GM23338 (cell line): ENCODE measurements at regions not wholly inside any gene's neighbourhood (a gene's known extent, or its start where the extent isn't known, plus 50 kb on each side); places are given as distances from the start of the nearest gene placed in this dataset.

Experiments used
- ATAC-seq: fragments of 200-7000 bp; cut with Tn5 transposase; 3 replicates; pipeline ENCODE4 v1.9.1; 2020
- DNase-seq: peaks from one replicate; pipeline ENCODE4 v3.0.0-alpha.2; 2015; ENCODE audit warnings: low spot score
- H2AFZ ChIP-seq: fragments of 200-600 bp; sonication (generic); 2 replicates; pipeline ENCODE4 v1.8.0; 2016; ENCODE audit warnings: antibody characterized with exemption, mild to moderate bottlenecking, moderate library complexity
- H3F3A ChIP-seq: fragments of 200-600 bp; sonication (generic); replicated peaks from 2 replicates; pipeline ENCODE4 v1.8.0; 2017; ENCODE audit warnings: antibody characterized with exemption, mixed run types, low read depth
- H3K27ac ChIP-seq: fragments of 200-600 bp; sonication (generic); 2 replicates; pipeline ENCODE4 v1.6.1; 2016; ENCODE audit warnings: low read depth
- H3K27me3 ChIP-seq: fragments of 200-600 bp; sonication (generic); 2 replicates; pipeline ENCODE4 v1.8.0; 2016; ENCODE audit warnings: mild to moderate bottlenecking, mixed run types, moderate library complexity; ENCODE audit not compliant: insufficient read depth
- H3K36me3 ChIP-seq: fragments of 200-600 bp; sonication (generic); 2 replicates; pipeline ENCODE4 v1.8.0; 2016; ENCODE audit warnings: mild to moderate bottlenecking; ENCODE audit not compliant: insufficient read depth
- H3K4me1 ChIP-seq: fragments of 200-600 bp; sonication (generic); 2 replicates; pipeline ENCODE4 v1.8.0; 2016; ENCODE audit warnings: mild to moderate bottlenecking, moderate library complexity; ENCODE audit not compliant: insufficient read depth
- H3K4me2 ChIP-seq: fragments of 200-600 bp; sonication (generic); 2 replicates; pipeline ENCODE4 v1.7.1; 2017; ENCODE audit warnings: mixed run types
- H3K4me3 ChIP-seq: fragments of 200-600 bp; sonication (generic); 2 replicates; pipeline ENCODE4 v1.6.1; 2016; ENCODE audit warnings: mixed run types
- H3K79me2 ChIP-seq: fragments of 200-600 bp; sonication (generic); replicated peaks from 2 replicates; pipeline ENCODE4 v1.8.0; 2017; ENCODE audit warnings: mild to moderate bottlenecking; ENCODE audit not compliant: insufficient read depth
- H3K9me2 ChIP-seq: fragments of 200-600 bp; sonication (generic); 2 replicates; pipeline ENCODE4 v1.8.0; 2017; ENCODE audit not compliant: insufficient read depth
- H4K20me1 ChIP-seq: fragments of 200-600 bp; sonication (generic); replicated peaks from 2 replicates; pipeline ENCODE4 v1.8.0; 2017; ENCODE audit warnings: mild to moderate bottlenecking; ENCODE audit not compliant: insufficient read depth
- H3K27ac Mint-ChIP-seq: 2 replicates; pipeline ENCODE4 v1.8.0; 2020; ENCODE audit warnings: inconsistent platforms, mild to moderate bottlenecking, moderate library complexity, mixed read lengths
- H3K27me3 Mint-ChIP-seq: 3 replicates; pipeline ENCODE4 v1.8.0; 2022; ENCODE audit warnings: low read depth, mild to moderate bottlenecking, moderate library complexity, mixed read lengths, inconsistent platforms; ENCODE audit not compliant: insufficient read depth, poor library complexity
- H3K36me3 Mint-ChIP-seq: 3 replicates; pipeline ENCODE4 v1.8.0; 2021; ENCODE audit warnings: low read depth, mild to moderate bottlenecking, inconsistent platforms, moderate library complexity, mixed read lengths
- H3K4me1 Mint-ChIP-seq: 3 replicates; pipeline ENCODE4 v1.8.0; 2020; ENCODE audit warnings: mild to moderate bottlenecking, inconsistent platforms, mixed read lengths
- H3K4me3 Mint-ChIP-seq: 3 replicates; pipeline ENCODE4 v1.8.0; 2021; ENCODE audit warnings: moderate library complexity, mild to moderate bottlenecking, inconsistent platforms, mixed read lengths
- H3K9me3 Mint-ChIP-seq: 3 replicates; pipeline ENCODE4 v1.8.0; 2020; ENCODE audit warnings: moderate library complexity, mild to moderate bottlenecking, inconsistent platforms, mixed read lengths
- EZH2phosphoT487 ChIP-seq: fragments of 200-600 bp; sonication (generic); IDR thresholded peaks from one replicate; pipeline ENCODE4 v1.8.1; 2018; ENCODE audit warnings: antibody characterized with exemption; ENCODE audit not compliant: unreplicated experiment
- JUNB ChIP-seq: IDR thresholded peaks from one replicate; pipeline ENCODE4 v1.6.1; 2016; ENCODE audit warnings: antibody characterized with exemption; ENCODE audit not compliant: unreplicated experiment
- NANOG ChIP-seq: IDR thresholded peaks from 2 replicates; pipeline ENCODE4 v1.6.1; 2016; ENCODE audit warnings: antibody characterized with exemption, borderline replicate concordance
- POLR2AphosphoS5 ChIP-seq: IDR thresholded peaks from 2 replicates; pipeline ENCODE4 v1.6.1; 2016; ENCODE audit warnings: antibody characterized with exemption, low read depth
- ZNF114 ChIP-seq: fragments of 250-450 bp; sonication (Bioruptor Pico); IDR thresholded peaks from 2 replicates; pipeline ENCODE4 v1.5.0; 2020; ENCODE audit warnings: mild to moderate bottlenecking, moderate library complexity
- ZNF331 ChIP-seq: fragments of 250-450 bp; sonication (Bioruptor Pico); IDR thresholded peaks from 2 replicates; pipeline ENCODE4 v1.5.0; 2020; ENCODE audit warnings: low read depth, mild to moderate bottlenecking, moderate library complexity
- TF ChIP-seq, protein P1 (sequence below): IDR thresholded peaks from one replicate; pipeline ENCODE4 v1.6.1; 2018; ENCODE audit warnings: antibody characterized with exemption; ENCODE audit not compliant: unreplicated experiment
- TF ChIP-seq, protein P2 (sequence below), 2 experiments: fragments of 200-600 bp in 1 of 2; sonication (generic) in 1 of 2; conservative IDR thresholded peaks; 2 replicates each; pipeline versions ENCODE4 v1.5.1 to v1.6.1; 2016 to 2017; ENCODE audit warnings: antibody characterized with exemption in 2 of 2, low read depth in 2 of 2, mild to moderate bottlenecking in 2 of 2, moderate library complexity in 1 of 2
- TF ChIP-seq, protein P3 (sequence below): IDR thresholded peaks from 2 replicates; pipeline ENCODE4 v1.6.1; 2016; ENCODE audit warnings: antibody characterized with exemption
- TF ChIP-seq, protein P4 (sequence below): fragments of 250-450 bp; sonication (Bioruptor Pico); IDR thresholded peaks from 2 replicates; pipeline ENCODE4 v1.5.0; 2020; ENCODE audit warnings: mild to moderate bottlenecking, moderate library complexity

DNA sequence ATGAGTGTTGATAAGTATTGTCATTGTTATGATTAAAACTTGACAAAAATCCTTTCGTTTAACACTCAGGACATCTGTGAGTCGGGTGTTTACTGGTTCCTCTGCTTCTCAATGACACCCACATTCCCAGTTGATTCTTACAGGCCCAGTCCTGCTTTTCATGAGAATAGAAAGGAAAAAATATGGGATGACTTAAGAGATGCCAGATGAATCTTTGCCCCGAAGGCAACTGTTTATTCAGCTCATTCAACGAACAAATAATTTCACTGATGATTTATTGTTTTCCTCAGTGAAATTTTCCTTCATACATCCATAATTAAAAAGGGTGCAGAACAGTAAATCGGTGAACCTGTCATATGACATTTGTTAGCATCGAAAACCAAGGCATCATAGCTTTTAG, 452.4 kb upstream of the WWC1 start:
- no peak for DNase-seq
- Mint-ChIP-seq H3K9me3 (no peaks in the 10 kb centered on the region), H3K36me3 (no peaks in the 10 kb centered on the region), H3K27ac (peak overlapping the region; percentile 20; the same call in 1 of the 2 replicates), H3K27me3 (no peaks in the 10 kb centered on the region), H3K4me3 (no peak overlapping the region), H3K4me1 (peaks cover 26% of the 10 kb centered on the region)
- no peaks in the 10 kb centered on the region for H4K20me1 ChIP-seq
- no peak overlapping the region for H2AFZ ChIP-seq
- H3K4me2 ChIP-seq, result peak overlapping the region; percentile 16; the same call in 1 of the 2 replicates
- no peaks in the 10 kb centered on the region; the same call in 1 of the 2 replicates for H3K9me2 ChIP-seq
- H3K79me2 ChIP-seq, result no peaks in the 10 kb centered on the region
- H3K27me3 ChIP-seq, result no peaks in the 10 kb centered on the region
- H3F3A ChIP-seq, result no peaks in the 10 kb centered on the region
- TF ChIP-seq POLR2AphosphoS5 (no peak), NANOG (no peak), EZH2phosphoT487 (no peak), ZNF114 (CRISPR knock-in tag) (no peak), ZNF331 (CRISPR knock-in tag) (no peak), JUNB (no peak)
- TF ChIP-seq, protein P1, sequence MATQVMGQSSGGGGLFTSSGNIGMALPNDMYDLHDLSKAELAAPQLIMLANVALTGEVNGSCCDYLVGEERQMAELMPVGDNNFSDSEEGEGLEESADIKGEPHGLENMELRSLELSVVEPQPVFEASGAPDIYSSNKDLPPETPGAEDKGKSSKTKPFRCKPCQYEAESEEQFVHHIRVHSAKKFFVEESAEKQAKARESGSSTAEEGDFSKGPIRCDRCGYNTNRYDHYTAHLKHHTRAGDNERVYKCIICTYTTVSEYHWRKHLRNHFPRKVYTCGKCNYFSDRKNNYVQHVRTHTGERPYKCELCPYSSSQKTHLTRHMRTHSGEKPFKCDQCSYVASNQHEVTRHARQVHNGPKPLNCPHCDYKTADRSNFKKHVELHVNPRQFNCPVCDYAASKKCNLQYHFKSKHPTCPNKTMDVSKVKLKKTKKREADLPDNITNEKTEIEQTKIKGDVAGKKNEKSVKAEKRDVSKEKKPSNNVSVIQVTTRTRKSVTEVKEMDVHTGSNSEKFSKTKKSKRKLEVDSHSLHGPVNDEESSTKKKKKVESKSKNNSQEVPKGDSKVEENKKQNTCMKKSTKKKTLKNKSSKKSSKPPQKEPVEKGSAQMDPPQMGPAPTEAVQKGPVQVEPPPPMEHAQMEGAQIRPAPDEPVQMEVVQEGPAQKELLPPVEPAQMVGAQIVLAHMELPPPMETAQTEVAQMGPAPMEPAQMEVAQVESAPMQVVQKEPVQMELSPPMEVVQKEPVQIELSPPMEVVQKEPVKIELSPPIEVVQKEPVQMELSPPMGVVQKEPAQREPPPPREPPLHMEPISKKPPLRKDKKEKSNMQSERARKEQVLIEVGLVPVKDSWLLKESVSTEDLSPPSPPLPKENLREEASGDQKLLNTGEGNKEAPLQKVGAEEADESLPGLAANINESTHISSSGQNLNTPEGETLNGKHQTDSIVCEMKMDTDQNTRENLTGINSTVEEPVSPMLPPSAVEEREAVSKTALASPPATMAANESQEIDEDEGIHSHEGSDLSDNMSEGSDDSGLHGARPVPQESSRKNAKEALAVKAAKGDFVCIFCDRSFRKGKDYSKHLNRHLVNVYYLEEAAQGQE, result no peak
- TF ChIP-seq, protein P2, sequence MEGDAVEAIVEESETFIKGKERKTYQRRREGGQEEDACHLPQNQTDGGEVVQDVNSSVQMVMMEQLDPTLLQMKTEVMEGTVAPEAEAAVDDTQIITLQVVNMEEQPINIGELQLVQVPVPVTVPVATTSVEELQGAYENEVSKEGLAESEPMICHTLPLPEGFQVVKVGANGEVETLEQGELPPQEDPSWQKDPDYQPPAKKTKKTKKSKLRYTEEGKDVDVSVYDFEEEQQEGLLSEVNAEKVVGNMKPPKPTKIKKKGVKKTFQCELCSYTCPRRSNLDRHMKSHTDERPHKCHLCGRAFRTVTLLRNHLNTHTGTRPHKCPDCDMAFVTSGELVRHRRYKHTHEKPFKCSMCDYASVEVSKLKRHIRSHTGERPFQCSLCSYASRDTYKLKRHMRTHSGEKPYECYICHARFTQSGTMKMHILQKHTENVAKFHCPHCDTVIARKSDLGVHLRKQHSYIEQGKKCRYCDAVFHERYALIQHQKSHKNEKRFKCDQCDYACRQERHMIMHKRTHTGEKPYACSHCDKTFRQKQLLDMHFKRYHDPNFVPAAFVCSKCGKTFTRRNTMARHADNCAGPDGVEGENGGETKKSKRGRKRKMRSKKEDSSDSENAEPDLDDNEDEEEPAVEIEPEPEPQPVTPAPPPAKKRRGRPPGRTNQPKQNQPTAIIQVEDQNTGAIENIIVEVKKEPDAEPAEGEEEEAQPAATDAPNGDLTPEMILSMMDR (conservative IDR thresholded peaks at IDR 0.05; ENCODE audit: low read depth in 2 of 2), result no peak
- TF ChIP-seq, protein P3, sequence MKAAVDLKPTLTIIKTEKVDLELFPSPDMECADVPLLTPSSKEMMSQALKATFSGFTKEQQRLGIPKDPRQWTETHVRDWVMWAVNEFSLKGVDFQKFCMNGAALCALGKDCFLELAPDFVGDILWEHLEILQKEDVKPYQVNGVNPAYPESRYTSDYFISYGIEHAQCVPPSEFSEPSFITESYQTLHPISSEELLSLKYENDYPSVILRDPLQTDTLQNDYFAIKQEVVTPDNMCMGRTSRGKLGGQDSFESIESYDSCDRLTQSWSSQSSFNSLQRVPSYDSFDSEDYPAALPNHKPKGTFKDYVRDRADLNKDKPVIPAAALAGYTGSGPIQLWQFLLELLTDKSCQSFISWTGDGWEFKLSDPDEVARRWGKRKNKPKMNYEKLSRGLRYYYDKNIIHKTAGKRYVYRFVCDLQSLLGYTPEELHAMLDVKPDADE, result no peak
- TF ChIP-seq, protein P4, sequence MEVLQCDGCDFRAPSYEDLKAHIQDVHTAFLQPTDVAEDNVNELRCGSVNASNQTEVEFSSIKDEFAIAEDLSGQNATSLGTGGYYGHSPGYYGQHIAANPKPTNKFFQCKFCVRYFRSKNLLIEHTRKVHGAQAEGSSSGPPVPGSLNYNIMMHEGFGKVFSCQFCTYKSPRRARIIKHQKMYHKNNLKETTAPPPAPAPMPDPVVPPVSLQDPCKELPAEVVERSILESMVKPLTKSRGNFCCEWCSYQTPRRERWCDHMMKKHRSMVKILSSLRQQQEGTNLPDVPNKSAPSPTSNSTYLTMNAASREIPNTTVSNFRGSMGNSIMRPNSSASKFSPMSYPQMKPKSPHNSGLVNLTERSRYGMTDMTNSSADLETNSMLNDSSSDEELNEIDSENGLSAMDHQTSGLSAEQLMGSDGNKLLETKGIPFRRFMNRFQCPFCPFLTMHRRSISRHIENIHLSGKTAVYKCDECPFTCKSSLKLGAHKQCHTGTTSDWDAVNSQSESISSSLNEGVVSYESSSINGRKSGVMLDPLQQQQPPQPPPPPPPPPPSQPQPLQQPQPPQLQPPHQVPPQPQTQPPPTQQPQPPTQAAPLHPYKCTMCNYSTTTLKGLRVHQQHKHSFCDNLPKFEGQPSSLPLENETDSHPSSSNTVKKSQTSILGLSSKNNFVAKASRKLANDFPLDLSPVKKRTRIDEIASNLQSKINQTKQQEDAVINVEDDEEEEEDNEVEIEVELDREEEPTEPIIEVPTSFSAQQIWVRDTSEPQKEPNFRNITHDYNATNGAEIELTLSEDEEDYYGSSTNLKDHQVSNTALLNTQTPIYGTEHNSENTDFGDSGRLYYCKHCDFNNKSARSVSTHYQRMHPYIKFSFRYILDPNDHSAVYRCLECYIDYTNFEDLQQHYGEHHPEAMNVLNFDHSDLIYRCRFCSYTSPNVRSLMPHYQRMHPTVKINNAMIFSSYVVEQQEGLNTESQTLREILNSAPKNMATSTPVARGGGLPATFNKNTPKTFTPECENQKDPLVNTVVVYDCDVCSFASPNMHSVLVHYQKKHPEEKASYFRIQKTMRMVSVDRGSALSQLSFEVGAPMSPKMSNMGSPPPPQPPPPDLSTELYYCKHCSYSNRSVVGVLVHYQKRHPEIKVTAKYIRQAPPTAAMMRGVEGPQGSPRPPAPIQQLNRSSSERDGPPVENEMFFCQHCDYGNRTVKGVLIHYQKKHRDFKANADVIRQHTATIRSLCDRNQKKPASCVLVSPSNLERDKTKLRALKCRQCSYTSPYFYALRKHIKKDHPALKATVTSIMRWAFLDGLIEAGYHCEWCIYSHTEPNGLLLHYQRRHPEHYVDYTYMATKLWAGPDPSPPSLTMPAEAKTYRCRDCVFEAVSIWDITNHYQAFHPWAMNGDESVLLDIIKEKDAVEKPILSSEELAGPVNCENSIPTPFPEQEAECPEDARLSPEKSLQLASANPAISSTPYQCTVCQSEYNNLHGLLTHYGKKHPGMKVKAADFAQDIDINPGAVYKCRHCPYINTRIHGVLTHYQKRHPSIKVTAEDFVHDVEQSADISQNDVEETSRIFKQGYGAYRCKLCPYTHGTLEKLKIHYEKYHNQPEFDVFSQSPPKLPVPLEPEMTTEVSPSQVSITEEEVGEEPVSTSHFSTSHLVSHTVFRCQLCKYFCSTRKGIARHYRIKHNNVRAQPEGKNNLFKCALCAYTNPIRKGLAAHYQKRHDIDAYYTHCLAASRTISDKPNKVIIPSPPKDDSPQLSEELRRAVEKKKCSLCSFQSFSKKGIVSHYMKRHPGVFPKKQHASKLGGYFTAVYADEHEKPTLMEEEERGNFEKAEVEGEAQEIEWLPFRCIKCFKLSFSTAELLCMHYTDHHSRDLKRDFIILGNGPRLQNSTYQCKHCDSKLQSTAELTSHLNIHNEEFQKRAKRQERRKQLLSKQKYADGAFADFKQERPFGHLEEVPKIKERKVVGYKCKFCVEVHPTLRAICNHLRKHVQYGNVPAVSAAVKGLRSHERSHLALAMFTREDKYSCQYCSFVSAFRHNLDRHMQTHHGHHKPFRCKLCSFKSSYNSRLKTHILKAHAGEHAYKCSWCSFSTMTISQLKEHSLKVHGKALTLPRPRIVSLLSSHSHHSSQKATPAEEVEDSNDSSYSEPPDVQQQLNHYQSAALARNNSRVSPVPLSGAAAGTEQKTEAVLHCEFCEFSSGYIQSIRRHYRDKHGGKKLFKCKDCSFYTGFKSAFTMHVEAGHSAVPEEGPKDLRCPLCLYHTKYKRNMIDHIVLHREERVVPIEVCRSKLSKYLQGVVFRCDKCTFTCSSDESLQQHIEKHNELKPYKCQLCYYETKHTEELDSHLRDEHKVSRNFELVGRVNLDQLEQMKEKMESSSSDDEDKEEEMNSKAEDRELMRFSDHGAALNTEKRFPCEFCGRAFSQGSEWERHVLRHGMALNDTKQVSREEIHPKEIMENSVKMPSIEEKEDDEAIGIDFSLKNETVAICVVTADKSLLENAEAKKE (CRISPR knock-in tag), result no peak
- no peak overlapping the region for H3K27ac ChIP-seq
- no peaks in the 10 kb centered on the region for H3K36me3 ChIP-seq
- no peak overlapping the region for H3K4me3 ChIP-seq
- peaks cover 21% of the 10 kb centered on the region for H3K4me1 ChIP-seq
- ATAC-seq, result no peak
